K562 (cell line): ENCODE measurements at regions not wholly inside any gene's neighbourhood (a gene's known extent, or its start where the extent isn't known, plus 50 kb on each side); places are given as distances from the start of the nearest gene placed in this dataset.

ENCODE experiments used
- ATAC-seq: fragments of 200-7000 bp; cut with Tn5 transposase; 3 replicates; pipeline ENCODE4 v1.9.1; 2020; ENCODE audit warnings: moderate library complexity
- BruUV-seq: library from RNA; stranded (reverse); fragments of 400-500 nt; replicated peaks from 2 replicates; lab custom pipeline; 2021; lab: Mats Ljungman, UMichigan
- CTCF ChIA-PET: fragments of 300-600 bp; formaldehyde crosslinking; extraction: SDS; loops from one replicate; lab custom pipeline; 2021; ENCODE audit warnings: low intra/inter-chr PET ratio; lab: Yijun Ruan, JAX
- POLR2A ChIA-PET: fragments of 300-600, 350-650 bp; sonication (Branson Sonifier 250); formaldehyde crosslinking; extraction: SDS; loops from one replicate; lab custom pipeline; 2021; ENCODE audit warnings: antibody characterized with exemption, inconsistent platforms; lab: Yijun Ruan, JAX
- DNase-seq, 4 experiments: peaks; one replicate each; pipeline versions ENCODE4 v3.0.0 to v3.0.0-alpha.2; 2011 to 2018; ENCODE audit warnings: low spot score in 3 of 4, mixed read lengths in 3 of 4; ENCODE audit errors: extremely low read depth in 1 of 4
- FAIRE-seq: peaks from 2 replicates; lab custom pipeline; 2011; peaks lifted over from hg19 to GRCh38; lab: Jason Lieb, UNC
- H2AFZ ChIP-seq: 2 replicates; pipeline ENCODE4 v1.6.0; 2011; ENCODE audit warnings: low read depth, low read length, control low read depth, inconsistent platforms
- H3K27ac ChIP-seq: fragments of 200-600 bp; 3 replicates; pipeline ENCODE4 v1.8.0; 2011; ENCODE audit warnings: low read depth, mild to moderate bottlenecking, control low read depth, inconsistent platforms, low read length, moderate library complexity, mixed read lengths; ENCODE audit errors: extremely low read depth
- H3K27me3 ChIP-seq, 2 experiments: fragments of 300-600 bp in 1 of 2; 2 replicates in 1 of 2; 3 replicates in 1 of 2; pipeline versions ENCODE4 v1.6.0 to v1.8.0; 2011; ENCODE audit warnings: inconsistent platforms in 2 of 2, low read length in 2 of 2, mild to moderate bottlenecking in 1 of 2, mixed read lengths in 1 of 2, moderate library complexity in 1 of 2; ENCODE audit not compliant: control insufficient read depth in 2 of 2, insufficient read depth in 2 of 2
- H3K36me3 ChIP-seq: fragments of 300-600 bp; 3 replicates; pipeline ENCODE4 v1.8.0; 2011; ENCODE audit warnings: mild to moderate bottlenecking, low read length, inconsistent platforms; ENCODE audit not compliant: control insufficient read depth, insufficient read depth
- H3K4me1 ChIP-seq, 2 experiments: fragments of 200-600 bp in 1 of 2; replicated peaks in 1 of 2; 2 replicates in 1 of 2; 3 replicates in 1 of 2; pipeline versions ENCODE4 v1.5.1 to v1.8.0; 2011; ENCODE audit warnings: inconsistent platforms in 2 of 2, low read length in 2 of 2, mild to moderate bottlenecking in 1 of 2, mixed read lengths in 1 of 2, moderate library complexity in 1 of 2; ENCODE audit not compliant: control insufficient read depth in 2 of 2, insufficient read depth in 2 of 2
- H3K4me2 ChIP-seq: 2 replicates; pipeline ENCODE4 v1.6.1; 2011; ENCODE audit warnings: low read length, control low read depth, inconsistent platforms, mixed read lengths; ENCODE audit not compliant: insufficient read depth
- H3K4me3 ChIP-seq: fragments of 200-600 bp; sonication (generic), shearing (Covaris generic); 2 replicates; pipeline ENCODE4 v1.5.1; 2016; ENCODE audit warnings: control low read depth, inconsistent platforms
- H3K79me2 ChIP-seq: fragments of 200-600 bp; 3 replicates; pipeline ENCODE4 v1.8.0; 2011; ENCODE audit warnings: low read length, inconsistent platforms; ENCODE audit not compliant: control insufficient read depth, insufficient read depth
- H3K9ac ChIP-seq, 2 experiments: 2 replicates each; pipeline versions ENCODE4 v1.6.0 to v1.6.1; 2011; ENCODE audit warnings: low read depth in 2 of 2, low read length in 2 of 2, control low read depth in 1 of 2, inconsistent platforms in 1 of 2, mild to moderate bottlenecking in 1 of 2, mixed read lengths in 1 of 2; ENCODE audit not compliant: insufficient read depth in 1 of 2
- H3K9me1 ChIP-seq: one replicate; pipeline ENCODE4 v1.6.0; 2011; ENCODE audit warnings: inconsistent platforms, mild to moderate bottlenecking, low read length, moderate library complexity; ENCODE audit not compliant: control insufficient read depth, insufficient read depth
- H3K9me3 ChIP-seq: replicated peaks from 2 replicates; pipeline ENCODE4 v1.5.1; 2011; ENCODE audit warnings: low read depth, low read length, inconsistent platforms; ENCODE audit not compliant: control insufficient read depth, insufficient read depth
- H4K20me1 ChIP-seq: replicated peaks from 2 replicates; pipeline ENCODE4 v1.6.1; 2011; ENCODE audit warnings: low read length, inconsistent platforms, mixed read lengths; ENCODE audit not compliant: control insufficient read depth, insufficient read depth
- GATAD2B ChIP-seq: fragments of 450-650 bp; IDR thresholded peaks from 2 replicates; pipeline ENCODE4 v1.6.1; 2017; ENCODE audit warnings: mild to moderate bottlenecking, borderline replicate concordance
- PATZ1 ChIP-seq: fragments of 250-450 bp; sonication (Bioruptor Pico); IDR thresholded peaks from 2 replicates; pipeline ENCODE4 v1.5.0; 2020; ENCODE audit warnings: mild to moderate bottlenecking, borderline replicate concordance
- POLR2AphosphoS2 ChIP-seq: IDR thresholded peaks from 2 replicates; pipeline ENCODE4 v1.6.1; 2012; ENCODE audit warnings: low read length, improper control_type of control experiment
- SLC30A9 ChIP-seq: fragments of 250-450 bp; sonication (Bioruptor Pico); IDR thresholded peaks from 2 replicates; pipeline ENCODE4 v1.8.0; 2022; ENCODE audit warnings: mild to moderate bottlenecking, moderate library complexity
- SMARCB1 ChIP-seq: IDR thresholded peaks from 2 replicates; pipeline ENCODE4 v1.6.1; 2011; ENCODE audit warnings: improper control_type of control experiment, low read depth; ENCODE audit not compliant: insufficient read length
- TCF15 ChIP-seq: fragments of 250-450 bp; sonication (Bioruptor Pico); IDR thresholded peaks from 2 replicates; pipeline ENCODE4 v1.8.0; 2022; ENCODE audit warnings: moderate library complexity, mild to moderate bottlenecking, inconsistent platforms
- UBTF ChIP-seq, 2 experiments: IDR thresholded peaks; 2 replicates each; pipeline ENCODE4 v1.6.1; 2012; ENCODE audit warnings: improper control_type of control experiment in 2 of 2, low read depth in 2 of 2, low read length in 2 of 2, borderline replicate concordance in 1 of 2
- ZBTB26 ChIP-seq: fragments of 450-650 bp; formaldehyde crosslinking; IDR thresholded peaks from 2 replicates; pipeline ENCODE4 v1.4.0; 2022; ENCODE audit warnings: missing genetic modification characterization
- ZNF184 ChIP-seq: sonication (generic); formaldehyde crosslinking; IDR thresholded peaks from 2 replicates; pipeline ENCODE4 v1.5.0; 2020; ENCODE audit warnings: missing genetic modification reagents
- WGBS: fragments of 100-300 bp; shearing (Covaris generic); methylation state at CpG from one replicate; pipeline ENCODE4 v1.1.6; 2016; ENCODE audit warnings: low coverage, mixed read lengths; ENCODE audit not compliant: insufficient coverage; ENCODE audit errors: missing lambda C conversion rate; 5-methylcytosine and 5-hydroxymethylcytosine counted together
- in situ Hi-C: fragments of 300-500 bp; cut with MboI; formaldehyde crosslinking; loops from 4 replicates; pipeline ENCODE4 v1.15.0; 2018; ENCODE audit warnings: inconsistent platforms, mixed read lengths
- intact Hi-C: fragments of 100-400 bp; cut with micrococcal nuclease; formaldehyde crosslinking; loops from 2 replicates; pipeline ENCODE4 v1.14.2; 2022

GRCh38 chr16:54475019-54475601 lies 188.5 kb upstream of the IRX3 start:
- H2AFZ ChIP-seq = no peak overlapping the region
- no TSS peak for BruUV-seq
- H3K4me2 ChIP-seq = no peak overlapping the region
- H3K36me3 ChIP-seq = no peaks in the 10 kb centered on the region
- H3K9me1 ChIP-seq = peaks cover 3% of the 10 kb centered on the region
- CTCF ChIA-PET = no interaction called here
- no peak for FAIRE-seq
- H3K27ac ChIP-seq = no peak overlapping the region
- H3K27me3 ChIP-seq = no peaks in the 10 kb centered on the region
- 0% methylated on average over 4 of the region's 5 CpGs for WGBS
- TF ChIP-seq SLC30A9 (no peak), ZNF184 (CRISPR knock-in tag) (no peak), SMARCB1 (no peak), GATAD2B (no peak), TCF15 (CRISPR knock-in tag) (no peak), PATZ1 (no peak), UBTF (IDR thresholded peaks at IDR 0.05; ENCODE audit: borderline replicate concordance in 1 of 2, low read depth in 2 of 2, low read length in 2 of 2) (no peak), ZBTB26 (CRISPR knock-in tag) (no peak), POLR2AphosphoS2 (no peak)
- in situ Hi-C loops (no loop called here), intact Hi-C loops (no loop called here)
- no peak overlapping the region for H3K9ac ChIP-seq
- no peaks in the 10 kb centered on the region for H3K4me1 ChIP-seq
- no peak for DNase-seq
- POLR2A ChIA-PET = interaction anchor here (1.0 kb wide), 1 partner anchor 64 kb away, joined by 3 read pairs; no protein-coding TSS in a partner anchor
- ATAC-seq = no peak
- H3K79me2 ChIP-seq = no peaks in the 10 kb centered on the region
- no peaks in the 10 kb centered on the region for H4K20me1 ChIP-seq
- H3K9me3 ChIP-seq = no peaks in the 10 kb centered on the region
- no peak overlapping the region for H3K4me3 ChIP-seq
